ENCODE measurements at regions not wholly inside any gene's neighbourhood (a gene's known extent, or its start where the extent isn't known, plus 50 kb on each side); places are given as distances from the start of the nearest gene placed in this dataset.

- H3K27me3 ChIP-seq (replicated peaks in 1 of 4; ENCODE audit: control insufficient read depth in 3 of 4, extremely low read depth in 1 of 4, insufficient read depth in 3 of 4, low read length in 3 of 4), result no peaks in the 10 kb centered on the region
- no peak overlapping the region for H3K4ac ChIP-seq (replicated peaks; ENCODE audit: insufficient read length, low read depth, low read length)
- no peaks in the 10 kb centered on the region for H4K20me1 ChIP-seq (replicated peaks in 1 of 2; ENCODE audit: control insufficient read depth in 1 of 2, insufficient read depth in 2 of 2, low read length in 2 of 2)
- 91% methylated on average over 2 of the region's 2 CpGs; no CpG with 5 or more reads in 1 of the 2 experiments for WGBS, 2 experiments (ENCODE audit: extremely low coverage in 1 of 2, insufficient coverage in 1 of 2, insufficient read length in 1 of 2, insufficient replicate concordance in 2 of 2, low coverage in 1 of 2, low lambda C conversion rate in 2 of 2, missing lambda C conversion rate in 1 of 2)
- H4K91ac ChIP-seq (replicated peaks; ENCODE audit: insufficient read length, low read length), result no peak overlapping the region
- no peak overlapping the region for H2BK15ac ChIP-seq (ENCODE audit: low read length)
- H4K8ac ChIP-seq (ENCODE audit: extremely low read depth, insufficient read depth, low read length), result no peak overlapping the region
- H3K4me2 ChIP-seq (ENCODE audit: insufficient read depth in 1 of 2, low read depth in 2 of 2, low read length in 2 of 2), result no peak overlapping the region
- H3K36me3 ChIP-seq (ENCODE audit: control insufficient read depth in 2 of 4, insufficient read depth in 4 of 4, low read length in 3 of 4), result no peaks in the 10 kb centered on the region
- no peak overlapping the region for H3K4me3 ChIP-seq (ENCODE audit: extremely low read depth in 1 of 4, insufficient read depth in 2 of 4, low read depth in 3 of 4, low read length in 4 of 4)
- H3K4me1 ChIP-seq (replicated peaks in 1 of 4; ENCODE audit: control insufficient read depth in 3 of 4, insufficient read depth in 4 of 4, low read length in 3 of 4), result no peaks in the 10 kb centered on the region
- H3K79me1 ChIP-seq (ENCODE audit: low read depth, low read length), result no peaks in the 10 kb centered on the region
- no peaks in the 10 kb centered on the region for H3K23me2 ChIP-seq (ENCODE audit: low read depth, low read length)
- FAIRE-seq (no peak), DNase-seq (ENCODE audit: low read depth in 1 of 2, low spot score in 2 of 2) (no peak)
- CTCF ChIA-PET (ENCODE audit: partially characterized antibody), result no interaction called here
- no peak overlapping the region for H3K9ac ChIP-seq (replicated peaks in 1 of 4; ENCODE audit: extremely low read depth in 1 of 4, low read depth in 3 of 4, low read length in 3 of 4)
- POLR2A ChIA-PET (ENCODE audit: partially characterized antibody), result no interaction called here
- no peak overlapping the region for H2BK12ac ChIP-seq (ENCODE audit: low read depth, low read length)
- no peak overlapping the region for H4K5ac ChIP-seq (ENCODE audit: insufficient read length, low read depth, low read length)
- no peak overlapping the region for H3K18ac ChIP-seq (ENCODE audit: extremely low read depth, low read length)
- H3K9me3 ChIP-seq (ENCODE audit: insufficient read depth in 2 of 2, low read depth in 1 of 2, low read length in 1 of 2), result no peaks in the 10 kb centered on the region
- H2AK5ac ChIP-seq (ENCODE audit: low read depth, low read length), result no peak overlapping the region
- H3K23ac ChIP-seq (ENCODE audit: insufficient read length), result no peak overlapping the region
- H3K27ac ChIP-seq (ENCODE audit: low read depth, low read length), result no peak overlapping the region
- no peak overlapping the region for H2BK20ac ChIP-seq (ENCODE audit: low read length)
- no peaks in the 10 kb centered on the region for H3K79me2 ChIP-seq (ENCODE audit: control insufficient read depth in 1 of 2, insufficient read depth in 2 of 2, low read length in 2 of 2)
- no peak overlapping the region for H2BK120ac ChIP-seq (replicated peaks; ENCODE audit: low read depth, low read length)
- H3K14ac ChIP-seq (ENCODE audit: insufficient read length), result no peak overlapping the region
- H2BK5ac ChIP-seq (ENCODE audit: low read depth, low read length), result no peak overlapping the region
- no peak overlapping the region for H3K56ac ChIP-seq (replicated peaks; ENCODE audit: insufficient read length, low read depth, low read length)
- H2AFZ ChIP-seq (ENCODE audit: low read length), result no peak overlapping the region
- TF ChIP-seq GABPA (IDR thresholded peaks at IDR 0.05; ENCODE audit: borderline replicate concordance, insufficient read depth, low read length) (no peak), KDM4A (IDR thresholded peaks at IDR 0.05; ENCODE audit: low read depth, low read length, severe bottlenecking) (no peak), CHD1 (IDR thresholded peaks at IDR 0.05; ENCODE audit: low read depth, low read length) (no peak), CBX5 (IDR thresholded peaks at IDR 0.05; ENCODE audit: low read depth, low read length) (no peak), ATF2 (IDR thresholded peaks at IDR 0.05; ENCODE audit: low read length) (no peak), TEAD4 (IDR thresholded peaks at IDR 0.05; ENCODE audit: low read depth, low read length) (no peak), SP1 (IDR thresholded peaks at IDR 0.05; ENCODE audit: low read depth, low read length) (no peak), ATF3 (IDR thresholded peaks at IDR 0.05; ENCODE audit: insufficient read depth, low read depth, low read length) (no peak), BCL11A (IDR thresholded peaks at IDR 0.05; ENCODE audit: low read depth in 2 of 2, low read length in 2 of 2) (no peak), FOSL1 (IDR thresholded peaks at IDR 0.05; ENCODE audit: insufficient read depth, low read depth, low read length) (no peak), CTBP2 (IDR thresholded peaks at IDR 0.05; ENCODE audit: borderline replicate concordance, insufficient read depth, insufficient read length, low read length) (no peak), ASH2L (IDR thresholded peaks at IDR 0.05; ENCODE audit: low read length) (no peak), TAF7 (optimal IDR thresholded peaks at IDR 0.05; ENCODE audit: borderline replicate concordance, low read depth, low read length) (no peak)
These were observed 2157.1 kb downstream of the NCAM2 start for GRCh38 chr21:23155281-23155680.

Measured in H1 (cell line).